ENCODE measurements at regions not wholly inside any gene's neighbourhood (a gene's known extent, or its start where the extent isn't known, plus 50 kb on each side); places are given as distances from the start of the nearest gene placed in this dataset.

DNA sequence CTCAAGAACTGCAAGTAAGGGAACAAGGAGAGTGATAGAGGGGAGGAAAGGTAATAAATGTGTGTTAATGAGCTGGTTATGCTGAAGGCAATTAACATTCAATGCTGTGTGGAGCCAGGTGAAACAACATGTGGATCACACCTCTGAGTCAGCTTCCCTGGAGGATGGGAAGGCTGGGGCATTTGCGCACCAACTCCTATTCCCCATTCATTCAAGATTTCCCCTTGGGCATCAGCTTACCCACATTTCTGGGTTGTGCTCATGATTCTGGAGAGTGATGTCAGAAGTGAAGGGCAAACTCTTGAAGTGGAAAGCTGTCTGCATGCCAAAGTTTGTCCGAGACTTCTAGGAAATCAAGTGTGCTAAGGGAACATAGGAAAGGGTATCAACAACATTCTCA is 461.4 kb downstream of the MID1IP1 start:
- TF ChIP-seq, protein P1, sequence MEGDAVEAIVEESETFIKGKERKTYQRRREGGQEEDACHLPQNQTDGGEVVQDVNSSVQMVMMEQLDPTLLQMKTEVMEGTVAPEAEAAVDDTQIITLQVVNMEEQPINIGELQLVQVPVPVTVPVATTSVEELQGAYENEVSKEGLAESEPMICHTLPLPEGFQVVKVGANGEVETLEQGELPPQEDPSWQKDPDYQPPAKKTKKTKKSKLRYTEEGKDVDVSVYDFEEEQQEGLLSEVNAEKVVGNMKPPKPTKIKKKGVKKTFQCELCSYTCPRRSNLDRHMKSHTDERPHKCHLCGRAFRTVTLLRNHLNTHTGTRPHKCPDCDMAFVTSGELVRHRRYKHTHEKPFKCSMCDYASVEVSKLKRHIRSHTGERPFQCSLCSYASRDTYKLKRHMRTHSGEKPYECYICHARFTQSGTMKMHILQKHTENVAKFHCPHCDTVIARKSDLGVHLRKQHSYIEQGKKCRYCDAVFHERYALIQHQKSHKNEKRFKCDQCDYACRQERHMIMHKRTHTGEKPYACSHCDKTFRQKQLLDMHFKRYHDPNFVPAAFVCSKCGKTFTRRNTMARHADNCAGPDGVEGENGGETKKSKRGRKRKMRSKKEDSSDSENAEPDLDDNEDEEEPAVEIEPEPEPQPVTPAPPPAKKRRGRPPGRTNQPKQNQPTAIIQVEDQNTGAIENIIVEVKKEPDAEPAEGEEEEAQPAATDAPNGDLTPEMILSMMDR (IDR thresholded peaks at IDR 0.05) = no peak
- no peak for TF ChIP-seq POLR2AphosphoS5 (IDR thresholded peaks at IDR 0.05)
- no peak for TF ChIP-seq POLR2A (IDR thresholded peaks at IDR 0.05)
- no peak for TF ChIP-seq EP300 (IDR thresholded peaks at IDR 0.05; ENCODE audit: low read depth)

Data from transverse colon (tissue), 4 donors.